Kidney glomerular epithelial cell (primary cell): ENCODE measurements at regions not wholly inside any gene's neighbourhood (a gene's known extent, or its start where the extent isn't known, plus 50 kb on each side); places are given as distances from the start of the nearest gene placed in this dataset.

Experiments
- DNase-seq: peaks from one replicate; lab custom pipeline; 2025; lab: John Stamatoyannopoulos, UW

DNA sequence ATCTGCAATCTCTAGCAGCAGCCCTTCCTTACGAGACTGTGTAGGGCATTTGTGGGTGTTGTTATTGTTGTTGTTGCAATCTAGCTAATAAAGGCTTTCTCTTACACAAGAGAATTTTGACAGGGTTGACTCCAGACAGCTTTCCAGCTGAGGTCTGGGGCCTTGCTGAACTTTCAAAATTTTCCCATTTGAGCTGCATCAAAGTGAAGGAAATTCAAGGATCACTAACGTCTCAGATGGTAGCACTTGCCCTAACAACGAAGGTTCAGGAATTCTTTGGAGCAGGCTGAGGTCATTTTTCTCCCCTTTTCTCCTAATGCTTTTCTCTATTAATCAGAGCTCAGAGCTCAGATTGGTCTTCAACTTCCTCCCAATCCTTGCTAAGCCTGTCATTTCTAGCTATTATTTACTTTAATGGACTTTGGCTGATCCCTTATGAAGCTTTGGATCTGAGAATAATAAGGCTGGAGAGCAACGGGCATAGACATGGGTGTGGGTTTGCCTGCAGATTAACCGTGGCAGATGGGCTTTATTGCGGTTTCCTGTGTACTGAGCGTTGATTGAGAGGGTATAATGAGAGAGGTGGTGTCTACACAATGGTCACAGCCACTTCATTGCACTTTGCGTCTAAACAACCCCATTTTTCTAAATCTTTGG, 614.0 kb upstream of the AGTR1 start:
- DNase-seq, result no peak

- DNase-seq, result no peak
These were observed 612.8 kb upstream of the AGTR1 start for GRCh38 chr3:148084931-148085330.

GRCh38 chr3:148087601-148088371, 609.9 kb upstream of the AGTR1 start:
- DNase-seq, result no peak

DNA sequence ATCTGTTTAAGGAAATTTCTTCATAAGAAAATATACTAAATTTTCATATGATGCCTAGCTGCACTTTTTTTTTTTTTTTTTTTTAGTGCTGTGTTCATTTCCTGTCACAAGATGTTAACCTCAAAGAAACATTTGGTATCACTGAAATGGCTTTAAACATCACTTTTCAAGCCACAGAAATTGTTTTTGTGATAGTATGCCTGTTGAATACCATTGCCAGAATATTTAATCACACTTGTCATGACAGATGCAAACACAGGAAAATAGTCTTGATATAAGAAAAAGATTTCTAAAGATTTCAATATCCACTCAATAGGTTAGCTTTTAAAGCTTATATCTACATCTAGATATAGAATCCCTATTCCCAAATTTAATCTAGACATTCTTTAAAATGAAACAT, 608.5 kb upstream of the AGTR1 start:
- DNase-seq, result no peak

- no peak for DNase-seq
These were observed 607.5 kb upstream of the AGTR1 start for GRCh38 chr3:148090156-148090555.

DNA sequence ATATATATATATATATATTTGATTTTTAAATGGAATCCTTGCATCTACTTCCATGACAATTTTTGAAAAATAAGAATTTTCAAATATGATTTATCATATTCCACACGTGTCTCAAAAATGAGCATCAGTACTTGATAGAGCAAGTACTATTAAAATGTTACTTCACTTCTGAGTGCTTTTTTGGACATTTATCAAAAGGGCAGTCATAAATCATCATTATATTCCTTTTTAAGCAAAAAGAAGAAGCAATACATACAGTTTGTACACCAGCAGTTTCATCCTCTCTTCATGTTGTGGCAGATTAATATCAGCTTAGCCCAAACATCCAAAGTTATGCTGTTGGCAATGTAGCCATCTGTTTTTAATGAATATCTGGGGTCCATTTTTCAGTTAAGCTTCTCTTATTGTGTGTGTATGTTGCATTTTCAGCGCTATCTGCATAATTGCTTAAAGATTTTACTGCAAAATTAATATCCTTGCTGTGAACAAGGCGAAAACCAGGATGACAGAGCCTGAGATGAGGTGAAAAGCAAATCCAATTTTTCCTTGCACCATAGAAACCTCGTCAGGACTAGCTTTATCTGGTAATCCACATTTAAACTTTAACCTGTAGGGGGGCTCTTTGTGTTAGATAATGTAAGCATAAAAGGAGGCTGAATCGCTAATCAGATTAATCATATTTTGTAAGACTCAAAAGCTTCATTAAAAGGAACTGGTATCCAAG, 604.9 kb upstream of the AGTR1 start:
- no peak for DNase-seq

- DNase-seq, result no peak
These were observed 604.0 kb upstream of the AGTR1 start for GRCh38 chr3:148093753-148094152.

- no peak for DNase-seq
These were observed 601.7 kb upstream of the AGTR1 start for GRCh38 chr3:148095962-148096361.

DNA sequence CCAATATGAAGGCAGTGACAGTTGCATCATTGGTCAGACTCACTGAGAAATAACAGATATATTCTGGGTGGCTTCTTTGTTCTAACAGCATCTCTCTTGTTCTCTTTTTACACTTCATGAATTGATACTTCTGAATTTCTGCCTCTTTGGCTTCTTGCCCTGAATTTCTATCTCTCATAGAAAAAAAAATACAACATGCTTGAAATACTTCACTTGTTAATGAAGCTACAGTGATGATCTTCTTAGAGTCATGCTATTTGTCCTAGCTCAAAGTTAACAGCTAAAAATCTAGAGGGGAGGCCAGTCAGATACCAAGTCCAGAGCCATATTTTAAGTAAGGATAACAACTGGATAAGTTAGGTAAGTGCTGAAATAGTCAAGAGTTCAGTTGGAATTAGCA, 597.2 kb upstream of the AGTR1 start:
- DNase-seq, result no peak

DNA sequence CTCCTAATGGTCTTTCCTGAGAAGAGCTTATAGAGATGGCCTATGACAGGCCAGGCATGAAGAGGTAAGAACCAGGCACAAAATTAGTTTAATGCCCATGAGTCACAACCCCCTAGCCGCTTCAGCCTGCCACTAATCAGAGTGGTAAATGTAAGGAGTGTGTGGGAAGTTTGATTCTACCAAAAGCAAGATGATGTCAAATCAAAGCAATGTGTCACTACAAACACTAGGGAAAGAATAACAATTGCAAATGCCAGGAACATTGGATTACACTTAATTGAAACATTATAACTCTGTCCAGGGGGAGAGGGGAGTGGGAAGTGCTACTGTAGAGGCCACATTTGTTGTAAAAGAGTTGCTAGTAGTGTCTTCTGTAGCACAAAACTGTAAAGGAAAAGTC, 596.6 kb upstream of the AGTR1 start:
- DNase-seq, result peak; percentile 17

GRCh38 chr3:148102156-148102555, 595.5 kb upstream of the AGTR1 start:
- no peak for DNase-seq

DNA sequence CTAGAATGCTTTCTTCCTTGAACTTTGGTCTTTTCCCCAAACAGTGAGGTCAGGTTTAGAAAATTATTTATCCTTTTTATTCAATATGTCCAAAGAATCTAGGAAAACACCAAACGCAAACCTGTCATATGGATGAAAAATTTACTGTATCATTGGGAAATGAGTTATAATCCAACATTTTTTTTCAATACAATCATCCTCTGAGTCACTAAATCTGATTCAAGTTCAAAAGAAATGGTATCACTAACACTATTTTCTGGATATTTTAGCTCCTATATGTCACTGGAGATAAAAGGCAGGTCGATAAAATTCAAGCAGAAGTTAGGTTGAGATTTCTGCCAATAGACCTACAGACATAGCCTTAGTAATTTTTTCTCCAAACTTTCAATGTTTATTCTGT, 591.6 kb upstream of the AGTR1 start:
- no peak for DNase-seq

GRCh38 chr3:148126956-148127355, 570.7 kb upstream of the AGTR1 start:
- no peak for DNase-seq

DNA sequence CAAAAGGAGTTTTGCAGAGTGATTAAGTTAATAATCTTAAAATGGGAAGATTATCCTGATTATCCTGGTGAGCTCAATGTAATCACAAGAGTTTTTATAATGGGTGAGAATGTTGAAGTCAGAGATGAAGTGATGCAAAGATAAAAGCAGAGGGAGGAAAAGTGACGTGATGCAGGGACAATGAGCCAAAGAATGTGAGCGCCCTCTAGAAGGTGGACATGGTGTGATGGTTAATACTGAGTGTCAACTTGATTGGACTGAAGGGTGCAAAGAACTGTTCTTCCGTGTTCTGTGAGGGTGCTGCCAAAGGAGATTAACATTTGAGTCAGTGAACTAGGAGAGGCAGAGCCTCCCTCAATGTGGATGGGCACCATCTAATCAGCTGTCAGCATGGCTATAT, 569.6 kb upstream of the AGTR1 start:
- no peak for DNase-seq

DNA sequence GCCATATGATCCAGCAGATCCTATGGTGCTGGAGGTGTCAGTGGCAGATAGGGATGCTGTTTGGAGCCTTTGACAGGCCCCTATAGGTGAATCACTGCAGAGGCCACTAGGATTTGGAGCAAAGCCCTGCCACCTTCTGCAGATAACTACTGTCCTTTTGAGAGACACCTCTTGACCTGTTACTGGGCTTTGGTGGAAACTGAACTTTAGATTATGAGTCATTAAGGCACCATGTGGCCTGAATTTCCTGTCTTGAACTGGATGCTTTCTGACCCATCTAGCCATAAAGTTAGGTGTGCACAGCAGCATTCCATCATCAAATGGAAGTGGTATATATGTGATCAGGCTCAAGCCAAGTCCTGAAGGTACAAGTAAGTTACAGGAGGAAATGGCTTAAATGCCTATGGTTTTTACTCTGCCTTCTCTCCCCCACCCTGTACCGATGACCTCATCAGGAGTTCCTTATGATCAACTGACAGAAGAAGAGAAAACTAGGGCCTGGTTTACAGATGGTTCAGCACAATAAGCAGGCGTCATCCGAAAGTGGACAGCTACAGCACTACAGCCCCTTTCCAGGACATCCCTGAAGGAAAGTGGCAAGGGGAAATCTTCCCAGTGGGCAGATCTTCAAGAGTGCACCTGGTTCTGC, 565.6 kb upstream of the AGTR1 start:
- DNase-seq, result no peak

DNA sequence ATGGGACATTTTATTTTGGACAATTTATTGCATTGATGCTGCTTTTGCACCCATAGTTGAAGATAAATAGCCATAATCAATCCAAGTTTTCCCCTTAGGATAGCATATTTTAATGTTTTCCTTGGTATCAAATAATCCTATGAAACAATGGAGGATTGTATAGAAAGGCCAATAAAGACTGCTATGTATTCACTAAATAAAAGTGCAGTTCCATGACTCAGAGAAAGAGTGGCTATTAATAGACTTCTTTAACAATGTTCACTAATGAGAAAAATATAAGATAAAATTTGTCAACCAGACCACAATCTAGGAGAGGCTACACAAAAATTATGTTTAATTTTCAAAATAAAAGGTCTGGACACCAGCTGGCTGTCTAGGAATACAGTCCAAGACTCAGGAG, 560.9 kb upstream of the AGTR1 start:
- DNase-seq, result no peak

- DNase-seq, result no peak
These were observed 551.5 kb upstream of the AGTR1 start for GRCh38 chr3:148146241-148146640.

DNA sequence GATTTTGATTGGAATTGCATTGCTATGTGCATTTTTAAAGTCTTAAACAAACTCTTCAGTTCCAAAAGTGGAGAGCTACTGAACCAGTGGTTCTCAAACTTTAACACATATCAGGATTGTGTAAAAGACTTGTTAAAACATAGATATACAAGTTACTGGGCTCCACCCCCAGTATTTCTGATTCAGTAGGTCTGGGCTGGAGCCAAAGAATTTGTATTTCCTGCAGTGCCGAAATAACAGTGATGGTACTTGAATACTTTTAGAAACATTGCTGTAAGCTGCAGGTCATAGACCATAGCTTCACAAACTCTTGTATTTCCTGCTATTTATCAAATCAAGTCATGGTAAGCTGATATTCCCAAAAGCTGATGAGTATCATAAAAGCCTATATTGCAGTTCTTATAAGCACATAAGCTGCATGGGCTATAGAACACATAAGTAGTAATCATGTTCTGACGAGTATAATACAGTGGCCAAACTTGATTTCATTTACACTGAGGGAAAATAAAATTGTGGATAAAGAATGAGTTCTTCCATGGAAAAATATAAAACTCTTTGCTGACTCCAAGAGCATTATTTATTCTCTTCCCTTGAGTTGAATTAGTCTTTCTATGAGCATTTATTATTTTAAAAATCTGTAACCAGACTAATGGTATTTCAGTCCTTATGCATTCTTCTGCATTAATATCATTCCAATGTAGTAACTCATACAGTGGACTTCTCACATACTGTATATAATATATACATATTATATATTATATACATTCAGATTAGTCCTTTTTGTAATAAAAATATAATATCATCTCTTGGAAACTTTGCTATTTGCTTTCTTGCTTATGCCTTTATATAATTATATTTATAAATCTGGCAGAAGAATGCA, 550.5 kb upstream of the AGTR1 start:
- DNase-seq, result peak; percentile 8

- DNase-seq, result no peak
These were observed 549.8 kb upstream of the AGTR1 start for GRCh38 chr3:148147903-148148302.

GRCh38 chr3:148149556-148149955, 548.1 kb upstream of the AGTR1 start:
- DNase-seq, result no peak

- no peak for DNase-seq
These were observed 547.6 kb upstream of the AGTR1 start for GRCh38 chr3:148150141-148150540.

GRCh38 chr3:148158210-148158609, 539.5 kb upstream of the AGTR1 start:
- peak; percentile 9 for DNase-seq
